Left cardiac atrium (tissue), 4 donors: ENCODE measurements at regions not wholly inside any gene's neighbourhood (a gene's known extent, or its start where the extent isn't known, plus 50 kb on each side); places are given as distances from the start of the nearest gene placed in this dataset.
A peak's percentile ranks its signal among the peaks of the same experiment; 100 is the strongest.

Experiments used
- ATAC-seq, 2 donors: fragments of 200-7000 bp; cut with Tn5 transposase; one replicate each; pipeline ENCODE4 v1.9.1; 2020; ENCODE audit warnings: mild to moderate bottlenecking in 2 of 2, moderate library complexity in 2 of 2
- DNase-seq: peaks from one replicate; pipeline ENCODE4 v3.0.0-alpha.2; 2020
- intact Hi-C, 2 donors: fragments of 100-400 bp; cut with DNase I; formaldehyde crosslinking; loops; one replicate each; pipeline versions ENCODE4 v1.14.1 to v1.15.1; 2022 to 2023
- donor health status: DM: no; HTN: yes; CAD: no.
- donor health status: DM: no; HTN: yes; CAD: no; lungs with severe emphysema.
- donor health status: DM: yes; HTN: yes; CAD: no.
- donor health status: Dilated cardiomyopathy.

DNA sequence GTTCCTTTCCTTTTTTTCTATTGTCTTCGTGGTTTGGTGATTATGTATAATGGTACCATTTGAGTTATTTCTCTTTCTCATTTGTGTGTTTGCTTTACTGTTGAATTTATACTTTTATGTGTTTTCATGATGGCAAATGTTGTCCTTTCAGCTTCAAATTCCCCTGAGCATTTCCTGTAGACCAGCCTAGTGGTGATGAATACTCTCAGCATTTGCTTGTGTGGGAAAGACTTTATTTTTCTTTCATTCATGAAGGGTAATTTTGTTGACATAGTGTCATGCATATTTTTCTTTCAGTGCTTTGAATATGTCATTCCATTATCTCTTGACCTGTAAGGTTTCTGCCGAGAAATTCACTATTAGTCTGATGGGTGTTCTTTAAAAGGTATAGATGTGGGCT, 166.6 kb upstream of the GORAB start:
- no peak for ATAC-seq
- DNase-seq: no peak
- intact Hi-C loops: no loop called here

- DNase-seq (no peak), ATAC-seq (no peak)
- intact Hi-C loops: no loop called here
Measured at GRCh38 chr1:170366980-170367379, 165.0 kb upstream of the GORAB start.

DNA sequence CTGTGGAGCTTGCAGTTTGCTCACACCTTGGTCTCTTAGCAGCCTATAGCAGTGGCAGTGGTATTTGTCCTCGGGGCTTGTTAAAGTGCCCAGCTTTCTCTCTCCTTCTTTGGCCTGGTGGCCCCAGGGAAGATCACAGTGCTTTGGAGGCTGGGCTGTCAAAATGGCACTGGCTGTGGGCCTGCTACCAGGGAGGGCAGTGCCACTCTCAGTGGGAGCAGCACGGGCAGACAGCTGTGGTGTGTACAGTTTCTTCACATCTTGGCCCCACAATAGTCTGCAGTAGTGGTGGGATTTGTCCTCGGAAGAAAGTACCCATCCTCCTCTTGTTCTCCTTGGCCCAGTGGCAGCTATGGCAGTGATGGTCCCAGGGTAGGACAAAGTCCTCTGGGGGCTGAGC, 164.4 kb upstream of the GORAB start:
- ATAC-seq: no peak
- no peak for DNase-seq
- intact Hi-C loops: no loop called here

- intact Hi-C loops: no loop called here
- ATAC-seq (no peak), DNase-seq (no peak)
Measured at GRCh38 chr1:170369000-170369399, 163.0 kb upstream of the GORAB start.

DNA sequence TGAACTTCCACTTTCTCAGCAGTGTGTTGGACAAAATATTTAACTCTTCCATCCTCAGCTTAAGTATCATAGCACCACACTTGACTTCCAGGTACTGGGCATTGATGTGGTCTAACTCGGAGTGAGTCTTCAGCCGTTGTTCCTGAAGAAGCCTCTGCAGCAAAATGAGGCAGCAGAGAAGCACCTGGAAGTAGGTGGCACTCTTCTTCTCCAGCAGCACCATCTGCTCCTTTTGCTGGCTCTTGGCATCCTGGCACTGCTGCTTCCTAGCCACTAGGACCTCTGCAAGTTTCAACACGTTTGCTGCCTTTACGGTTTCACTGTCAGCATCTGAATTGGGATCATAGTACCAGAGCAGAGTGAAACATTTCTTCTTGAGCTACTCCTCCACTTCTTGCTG, 162.5 kb upstream of the GORAB start:
- intact Hi-C loops: no loop called here
- ATAC-seq (no peak), DNase-seq (no peak)

GRCh38 chr1:170370087-170370486, 161.9 kb upstream of the GORAB start:
- intact Hi-C loops: no loop called here
- no peak for DNase-seq

GRCh38 chr1:170375082-170375723, 156.8 kb upstream of the GORAB start:
- intact Hi-C loops: no loop called here
- ATAC-seq: no peak
- DNase-seq: no peak

More at GRCh38 chr1:170370087-170370486, 161.9 kb upstream of the GORAB start:
- no peak for ATAC-seq

DNA sequence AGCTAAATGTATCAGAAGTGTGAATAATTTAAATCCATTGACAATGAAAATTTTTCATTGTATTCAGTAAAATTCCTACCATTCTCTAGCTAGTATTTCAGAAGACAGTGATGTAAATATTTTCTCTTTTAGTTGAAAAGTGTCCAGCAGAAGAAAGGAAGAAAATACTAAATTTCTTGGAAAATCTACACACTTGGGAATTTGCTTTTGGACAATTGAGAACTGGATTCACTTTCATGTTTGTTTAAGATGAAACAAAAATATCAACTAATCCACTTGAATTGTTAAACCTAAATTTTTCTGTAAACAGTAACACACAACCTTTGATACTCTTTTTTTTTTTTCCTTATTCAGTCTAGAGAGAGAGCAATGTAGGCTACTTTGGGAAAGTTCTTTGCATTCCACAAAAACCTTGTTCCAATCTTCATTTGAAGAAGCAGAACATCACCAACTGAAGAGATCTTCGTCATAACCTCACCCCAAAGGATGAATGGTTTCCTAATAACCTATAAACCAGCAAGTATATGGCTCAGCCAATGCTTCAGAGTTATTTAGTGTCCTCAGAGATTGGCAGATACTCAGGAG, 155.1 kb upstream of the GORAB start:
- ATAC-seq (no peak), DNase-seq (no peak)
- intact Hi-C loops: no loop called here

GRCh38 chr1:170377440-170377839, 154.5 kb upstream of the GORAB start:
- DNase-seq: no peak
- no peak for ATAC-seq
- intact Hi-C loops: no loop called here

DNA sequence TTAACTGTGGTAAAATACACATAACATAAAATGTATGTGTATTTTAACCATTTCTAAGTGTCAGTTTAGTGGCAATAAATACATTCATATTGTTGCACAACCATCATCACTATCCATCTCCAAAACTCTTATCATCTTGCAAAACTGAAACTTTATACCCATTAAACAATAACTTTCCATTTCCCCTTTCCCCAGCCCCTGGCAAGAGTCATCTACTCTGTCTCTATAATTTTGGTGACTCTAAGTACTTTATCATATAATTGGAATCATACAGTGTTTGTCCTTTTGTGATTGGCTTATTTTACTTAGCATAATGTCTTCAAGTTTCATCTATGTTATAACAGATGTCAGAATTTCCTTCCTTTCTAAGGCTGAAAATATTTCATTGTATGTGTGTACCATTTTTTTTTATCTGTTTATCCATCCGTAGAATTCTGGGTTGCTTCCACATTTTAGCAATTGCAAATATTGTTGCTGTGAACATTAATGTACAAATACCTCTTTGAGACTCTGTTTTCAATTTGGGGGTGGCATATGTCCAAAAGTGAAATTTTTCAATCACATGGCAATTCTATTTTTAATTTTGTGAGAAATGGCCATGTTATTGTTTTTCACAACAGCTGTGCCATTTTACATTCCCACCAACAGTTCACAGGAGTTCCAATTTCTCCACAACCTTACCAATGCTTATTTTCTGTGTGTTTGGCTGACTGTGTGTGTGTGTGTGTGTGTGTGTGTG, 153.9 kb upstream of the GORAB start:
- DNase-seq (no peak), ATAC-seq (no peak)
- intact Hi-C loops: no loop called here

DNA sequence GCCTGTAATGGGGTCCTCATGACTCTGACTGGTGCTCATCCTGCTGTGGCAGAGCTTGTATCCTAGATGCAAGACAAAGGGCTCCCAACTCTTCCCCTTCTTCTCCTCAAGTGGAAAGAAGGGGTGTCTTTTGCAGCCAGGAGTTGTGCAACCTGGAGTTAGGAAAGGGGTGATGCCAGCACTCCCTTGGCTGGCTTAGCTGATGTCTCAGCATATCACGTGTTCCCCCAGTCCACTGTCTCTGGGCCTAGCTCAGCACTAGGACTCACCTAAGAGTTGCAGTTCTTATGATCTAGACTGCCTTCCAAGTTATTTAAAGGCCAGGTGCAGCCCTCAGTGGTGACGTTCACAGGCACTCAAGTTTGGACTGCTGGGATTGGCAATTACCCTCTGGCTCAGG, 146.2 kb upstream of the GORAB start:
- DNase-seq (no peak), ATAC-seq (no peak)
- intact Hi-C loops: no loop called here

GRCh38 chr1:170388489-170388888, 143.5 kb upstream of the GORAB start:
- ATAC-seq (no peak), DNase-seq (no peak)
- intact Hi-C loops: no loop called here

DNA sequence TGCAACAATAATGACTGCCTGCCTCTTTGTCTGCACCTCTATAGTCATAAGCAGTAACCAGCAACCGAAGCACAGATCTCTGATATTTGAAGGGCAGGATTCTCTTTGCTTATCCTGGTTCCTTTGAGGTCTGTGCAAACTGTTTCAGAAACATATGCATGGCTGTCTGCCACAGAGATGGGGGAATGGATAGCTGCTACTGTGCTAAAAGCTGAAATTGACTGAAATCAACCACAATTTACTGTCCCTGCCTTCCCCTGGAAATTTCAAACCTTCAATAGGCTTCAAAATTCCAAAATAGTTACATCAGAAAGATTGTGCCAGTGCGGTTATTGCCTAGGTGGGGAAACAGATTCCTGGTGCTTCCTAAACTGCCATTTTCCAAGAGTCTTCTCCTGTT, 136.8 kb upstream of the GORAB start:
- intact Hi-C loops: no loop called here
- ATAC-seq (no peak), DNase-seq (no peak)

- ATAC-seq: no peak
- no peak for DNase-seq
- intact Hi-C loops: no loop called here
Measured at GRCh38 chr1:170397061-170397460, 134.9 kb upstream of the GORAB start.

DNA sequence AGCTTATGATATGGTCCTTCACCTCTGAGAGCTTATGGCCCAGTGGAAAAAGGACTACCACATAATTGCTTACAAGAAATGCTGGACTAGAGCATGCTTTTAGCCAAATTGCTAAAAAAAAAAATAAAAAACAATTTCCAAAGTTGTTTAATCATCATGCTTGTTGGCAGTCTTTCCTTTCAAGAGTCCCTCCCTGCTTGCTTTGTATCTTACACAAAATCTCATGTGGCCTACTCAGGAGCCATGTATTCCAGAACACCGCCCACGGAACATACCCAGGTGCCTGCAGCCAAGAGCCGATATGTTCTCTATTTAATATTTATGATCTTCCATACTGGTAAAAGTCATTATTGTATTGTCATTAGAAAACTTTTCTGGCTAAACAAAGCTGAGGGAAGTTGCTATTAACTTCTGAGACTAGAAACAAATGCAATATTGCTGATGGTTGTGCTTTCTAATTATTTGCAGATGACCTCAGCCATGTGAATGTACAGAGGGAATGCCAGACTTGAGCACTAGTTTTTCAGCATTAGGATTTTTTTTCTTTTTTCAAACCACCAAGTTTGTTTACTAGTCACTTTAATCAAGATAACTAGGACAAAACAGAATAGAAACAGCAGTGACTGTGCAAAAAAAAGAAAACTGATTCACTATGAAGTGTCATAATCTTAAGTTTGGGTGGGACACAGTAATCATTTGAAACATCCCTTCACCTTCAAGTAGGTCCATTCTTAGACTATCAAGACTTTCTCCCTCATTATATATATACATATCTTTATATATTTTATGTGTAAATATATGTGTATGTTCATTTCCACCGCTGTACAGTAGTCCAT, 129.3 kb upstream of the GORAB start:
- DNase-seq (no peak), ATAC-seq (peak; percentile 38 to 67)
- intact Hi-C loops: no loop called here

DNA sequence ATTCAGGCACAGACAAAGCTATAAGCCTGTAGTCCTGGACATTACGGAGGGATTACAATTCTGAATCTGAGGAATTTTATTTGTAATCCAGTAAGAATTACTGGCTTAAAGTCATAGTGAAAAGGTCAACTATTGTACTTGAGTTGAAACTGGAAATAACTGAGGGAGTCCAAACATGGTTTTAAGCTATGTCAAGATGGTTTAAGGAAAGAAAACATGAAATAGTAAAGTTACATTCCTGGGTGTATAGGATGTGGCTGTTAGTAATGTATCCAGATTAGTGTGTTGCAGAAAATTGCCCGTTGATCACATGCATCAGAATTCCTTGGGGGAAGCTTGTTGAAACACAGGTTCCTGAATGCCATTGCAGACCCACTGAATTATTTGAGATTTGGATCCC, 124.8 kb upstream of the GORAB start:
- no peak for DNase-seq
- intact Hi-C loops: no loop called here
- no peak for ATAC-seq

DNA sequence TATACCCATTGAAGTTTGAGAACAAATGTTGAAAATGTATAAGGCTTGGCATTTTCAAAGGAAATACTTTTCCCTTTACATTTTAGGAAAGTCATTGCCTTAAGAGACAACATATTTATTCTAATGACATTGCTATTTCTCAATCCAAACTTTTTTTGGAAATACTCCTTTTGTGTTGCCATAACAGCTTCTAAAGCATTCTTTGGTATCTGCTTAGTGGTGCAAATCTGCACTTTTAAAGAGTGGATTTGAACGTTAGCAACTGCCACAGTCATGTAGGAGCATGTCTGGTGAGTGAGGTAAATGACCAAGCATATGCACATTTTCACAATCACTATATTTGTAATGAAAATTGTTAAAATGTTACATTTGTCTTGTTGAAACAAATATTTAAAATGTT, 124.4 kb upstream of the GORAB start:
- intact Hi-C loops: no loop called here
- ATAC-seq (no peak), DNase-seq (no peak)

GRCh38 chr1:170410401-170411166, 121.4 kb upstream of the GORAB start:
- DNase-seq (no peak), ATAC-seq (peak; percentile 83 to 90)
- intact Hi-C loops: no loop called here

DNA sequence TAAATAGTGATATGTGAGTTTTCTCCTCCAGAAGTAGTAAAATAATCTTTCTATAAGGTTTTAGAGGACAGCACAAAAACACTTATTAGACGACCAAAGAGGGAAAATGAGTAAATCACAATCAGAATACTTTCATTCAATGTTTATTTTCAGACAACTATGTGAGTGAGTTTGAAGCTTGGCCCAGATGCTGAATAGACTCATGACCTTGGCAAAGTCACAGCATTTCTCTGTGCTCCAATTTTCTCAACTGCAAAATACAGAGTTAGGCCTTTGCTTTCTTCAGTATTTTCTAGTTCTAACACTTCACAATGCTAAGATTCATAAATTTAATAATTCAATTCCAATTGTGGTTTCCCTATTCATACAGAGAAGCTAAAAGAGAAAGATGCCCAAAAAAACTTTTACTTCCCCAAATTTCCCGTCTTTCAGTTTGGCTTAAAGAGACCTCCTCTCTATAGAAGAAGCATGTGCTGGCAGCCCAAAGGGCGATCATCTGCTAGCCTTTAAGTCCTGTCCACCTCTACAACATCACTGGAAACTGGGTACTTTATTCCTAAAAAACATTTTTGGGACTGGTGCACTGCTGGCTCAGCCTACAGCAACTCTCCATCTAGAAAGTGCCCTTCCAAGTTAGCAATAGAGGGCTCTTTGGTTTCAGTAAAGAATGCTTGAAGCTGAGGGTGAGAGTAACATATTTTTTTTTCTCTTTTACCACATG, 116.8 kb upstream of the GORAB start:
- DNase-seq: no peak
- intact Hi-C loops: no loop called here
- peak; percentile 64 to 71 for ATAC-seq
